Transverse colon (tissue), 4 donors: ENCODE measurements at regions not wholly inside any gene's neighbourhood (a gene's known extent, or its start where the extent isn't known, plus 50 kb on each side); places are given as distances from the start of the nearest gene placed in this dataset.

ENCODE experiments used
- DNase-seq: peaks from one replicate; pipeline ENCODE4 v3.0.0-alpha.2; 2019
- H3K27ac ChIP-seq, 4 donors: fragments of 200-600 bp; sonication (generic); 2 replicates each; pipeline ENCODE4 v1.5.1; 2016 to 2018; ENCODE audit warnings: inconsistent platforms in 4 of 4
- H3K27me3 ChIP-seq: fragments of 200-600 bp; sonication (generic); 2 replicates; pipeline ENCODE4 v1.5.1; 2017; ENCODE audit warnings: inconsistent platforms
- H3K36me3 ChIP-seq, 4 donors: fragments of 200-600 bp; sonication (generic); 2 replicates each; pipeline ENCODE4 v1.5.1; 2017 to 2019; ENCODE audit warnings: inconsistent platforms in 4 of 4
- H3K4me1 ChIP-seq, 4 donors: fragments of 200-600 bp; sonication (generic); 2 replicates each; pipeline ENCODE4 v1.5.1; 2017 to 2020; ENCODE audit warnings: inconsistent platforms in 4 of 4
- H3K4me3 ChIP-seq, 4 donors: fragments of 200-600 bp; sonication (generic); 1 replicate in 1 of 4; 2 replicates in 3 of 4; pipeline versions ENCODE4 v1.5.1 to v1.6.1; 2017 to 2019; ENCODE audit warnings: inconsistent platforms in 4 of 4
- H3K9me3 ChIP-seq, 2 donors: fragments of 200-600 bp; sonication (generic); 2 replicates each; pipeline ENCODE4 v1.5.1; 2017 to 2019; ENCODE audit warnings: inconsistent platforms in 2 of 2
- EP300 ChIP-seq: sonication (generic); formaldehyde crosslinking; IDR thresholded peaks from one replicate; pipeline ENCODE4 v1.6.1; 2017; ENCODE audit warnings: antibody characterized with exemption, low read depth
- POLR2A ChIP-seq: fragments of 450-650 bp; IDR thresholded peaks from one replicate; pipeline ENCODE4 v1.6.1; 2016; ENCODE audit warnings: antibody characterized with exemption, mild to moderate bottlenecking, moderate library complexity
- POLR2AphosphoS5 ChIP-seq, 3 donors: sonication (generic); formaldehyde crosslinking; IDR thresholded peaks; one replicate each; pipeline ENCODE4 v1.6.1; 2016; ENCODE audit warnings: antibody characterized with exemption in 3 of 3
- WGBS, 2 donors: methylation state at CpG; one replicate each; pipeline ENCODE4 v1.1.5; 2018; ENCODE audit warnings: low coverage in 1 of 2; 5-methylcytosine and 5-hydroxymethylcytosine counted together
- in situ Hi-C, 4 donors: fragments of 200-750 bp; cut with MboI; loops; one replicate each; pipeline versions ENCODE4 v1.15.0 to v1.15.1; 2017; ENCODE audit warnings: low sequenced_read_pairs in 3 of 4, low pct_ligation_motif_present in 1 of 4, low pct_unique_long_range_greater_than_20kb in 1 of 4
- intact Hi-C: fragments of 100-400 bp; cut with DNase I; formaldehyde crosslinking; loops from one replicate; pipeline ENCODE4 v1.15.1; 2023; ENCODE audit warnings: low total_unique reads
- TF ChIP-seq, protein P1 (sequence below), 5 experiments: fragments of 200-600 bp in 3 of 5; fragments of 450-650 bp in 2 of 5; sonication (generic) in 3 of 5; IDR thresholded peaks; 1 replicate in 2 of 5; 2 replicates in 3 of 5; pipeline ENCODE4 v1.5.1; 2016 to 2017; ENCODE audit warnings: antibody characterized with exemption in 5 of 5, inconsistent platforms in 3 of 5, mild to moderate bottlenecking in 2 of 5, moderate library complexity in 1 of 5

DNA sequence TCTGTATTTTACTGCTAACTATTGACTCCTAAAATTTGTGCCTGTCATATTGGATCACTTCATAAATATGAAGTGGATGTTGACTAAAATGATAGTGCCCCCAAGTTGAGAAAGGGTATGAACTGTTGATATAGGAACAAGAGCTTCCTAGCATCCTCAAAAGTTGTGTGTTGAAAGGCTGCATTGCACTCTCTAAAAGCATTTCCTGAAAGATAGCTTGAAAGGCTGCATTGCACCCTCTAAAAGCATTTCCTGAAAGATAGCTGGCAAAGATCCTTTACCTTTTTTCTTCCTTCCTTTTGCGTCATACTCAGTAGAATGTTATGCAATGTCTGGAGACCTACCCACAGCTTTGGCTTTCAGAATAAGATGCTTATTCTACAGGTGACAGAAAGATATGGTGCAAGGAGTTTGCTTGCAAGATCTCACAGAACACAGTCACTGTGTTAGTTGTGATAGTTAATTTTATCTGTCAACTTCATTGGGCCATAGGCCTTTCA is 274.6 kb upstream of the GALNTL6 start:
- H3K4me1 ChIP-seq: no peaks in the 10 kb centered on the region
- intact Hi-C loops: no loop called here

DNA sequence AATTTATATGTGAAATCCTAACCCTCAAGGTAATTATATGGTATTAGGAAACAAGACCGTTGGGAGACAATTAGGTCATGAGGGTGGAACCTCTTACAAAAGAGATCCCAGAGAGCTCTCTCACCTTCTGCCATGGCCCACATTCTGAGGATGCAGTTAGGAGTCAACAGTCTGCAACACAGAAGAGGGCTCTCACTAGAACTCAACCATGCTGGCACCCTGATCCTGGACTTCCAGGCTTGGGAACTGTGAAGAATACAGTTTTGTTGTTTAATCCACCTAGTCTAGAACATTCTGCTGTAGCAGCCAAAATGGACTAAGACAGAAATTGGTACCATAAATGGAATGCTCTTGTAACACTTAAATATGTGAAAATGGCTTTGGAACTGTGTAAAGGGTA is 278.8 kb upstream of the GALNTL6 start:
- WGBS, 2 donors: 40 to 54% methylated on average over 1 of the region's 1 CpG
- Histone ChIP-seq H3K4me1 (no peaks in the 10 kb centered on the region), H3K36me3 (no peaks in the 10 kb centered on the region), H3K27ac (no peak overlapping the region), H3K4me3 (no peak overlapping the region), H3K27me3 (no peaks in the 10 kb centered on the region), H3K9me3 (no peaks in the 10 kb centered on the region)
- TF ChIP-seq, protein P1, sequence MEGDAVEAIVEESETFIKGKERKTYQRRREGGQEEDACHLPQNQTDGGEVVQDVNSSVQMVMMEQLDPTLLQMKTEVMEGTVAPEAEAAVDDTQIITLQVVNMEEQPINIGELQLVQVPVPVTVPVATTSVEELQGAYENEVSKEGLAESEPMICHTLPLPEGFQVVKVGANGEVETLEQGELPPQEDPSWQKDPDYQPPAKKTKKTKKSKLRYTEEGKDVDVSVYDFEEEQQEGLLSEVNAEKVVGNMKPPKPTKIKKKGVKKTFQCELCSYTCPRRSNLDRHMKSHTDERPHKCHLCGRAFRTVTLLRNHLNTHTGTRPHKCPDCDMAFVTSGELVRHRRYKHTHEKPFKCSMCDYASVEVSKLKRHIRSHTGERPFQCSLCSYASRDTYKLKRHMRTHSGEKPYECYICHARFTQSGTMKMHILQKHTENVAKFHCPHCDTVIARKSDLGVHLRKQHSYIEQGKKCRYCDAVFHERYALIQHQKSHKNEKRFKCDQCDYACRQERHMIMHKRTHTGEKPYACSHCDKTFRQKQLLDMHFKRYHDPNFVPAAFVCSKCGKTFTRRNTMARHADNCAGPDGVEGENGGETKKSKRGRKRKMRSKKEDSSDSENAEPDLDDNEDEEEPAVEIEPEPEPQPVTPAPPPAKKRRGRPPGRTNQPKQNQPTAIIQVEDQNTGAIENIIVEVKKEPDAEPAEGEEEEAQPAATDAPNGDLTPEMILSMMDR (IDR thresholded peaks at IDR 0.05): no peak
- no peak for TF ChIP-seq POLR2AphosphoS5 (IDR thresholded peaks at IDR 0.05)
- no peak for TF ChIP-seq POLR2A
- TF ChIP-seq EP300: no peak
- intact Hi-C loops (loop anchor here (5.0 kb wide), 1 partner anchor 1022 kb away; no protein-coding TSS in a partner anchor), in situ Hi-C loops (no loop called here)
- DNase-seq: no peak

More for the DNA sequence above, 274.6 kb upstream of the GALNTL6 start:
- TF ChIP-seq POLR2AphosphoS5 (IDR thresholded peaks at IDR 0.05): no peak
- TF ChIP-seq EP300: no peak
- TF ChIP-seq POLR2A: no peak
- TF ChIP-seq, protein P1 (IDR thresholded peaks at IDR 0.05): no peak
- H3K9me3 ChIP-seq: no peaks in the 10 kb centered on the region
- no peaks in the 10 kb centered on the region for H3K27me3 ChIP-seq
- WGBS, 2 donors: 29 to 53% methylated on average over 1 of the region's 1 CpG
- no peak for DNase-seq
- in situ Hi-C loops: no loop called here
- no peaks in the 10 kb centered on the region for H3K36me3 ChIP-seq
- no peak overlapping the region for H3K4me3 ChIP-seq
- no peak overlapping the region for H3K27ac ChIP-seq

DNA sequence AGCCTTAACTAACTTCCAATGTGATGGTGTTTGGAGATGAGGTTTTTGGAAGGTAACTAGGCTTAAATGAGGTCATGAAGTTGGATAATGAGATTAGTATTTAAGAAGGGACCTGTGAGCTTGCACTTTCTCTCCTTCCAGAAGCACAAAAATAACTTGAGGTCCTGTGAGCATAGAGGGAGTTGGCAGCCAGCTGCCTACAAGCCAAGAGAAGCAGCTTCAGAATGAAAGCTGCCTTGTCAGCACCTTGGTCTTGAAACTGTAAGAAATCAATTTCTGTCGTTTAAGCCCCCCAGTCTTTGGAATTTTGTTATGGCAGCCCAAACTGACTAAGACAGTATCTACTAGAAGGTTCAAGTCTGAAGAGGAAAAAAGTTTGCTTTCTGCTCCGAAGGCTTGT is 280.2 kb upstream of the GALNTL6 start:
- Histone ChIP-seq H3K4me3 (no peak overlapping the region), H3K27me3 (no peaks in the 10 kb centered on the region), H3K4me1 (no peaks in the 10 kb centered on the region), H3K27ac (no peak overlapping the region), H3K36me3 (no peaks in the 10 kb centered on the region), H3K9me3 (no peaks in the 10 kb centered on the region)
- no peak for DNase-seq
- WGBS, 2 donors: 76 to 81% methylated on average over 2 of the region's 2 CpGs
- intact Hi-C loops (loop anchor here (5.0 kb wide), 1 partner anchor 1021 kb away; no protein-coding TSS in a partner anchor), in situ Hi-C loops (no loop called here)
- TF ChIP-seq POLR2AphosphoS5 (IDR thresholded peaks at IDR 0.05) (no peak), POLR2A (no peak), EP300 (no peak)
- TF ChIP-seq, protein P1 (IDR thresholded peaks at IDR 0.05): no peak

DNA sequence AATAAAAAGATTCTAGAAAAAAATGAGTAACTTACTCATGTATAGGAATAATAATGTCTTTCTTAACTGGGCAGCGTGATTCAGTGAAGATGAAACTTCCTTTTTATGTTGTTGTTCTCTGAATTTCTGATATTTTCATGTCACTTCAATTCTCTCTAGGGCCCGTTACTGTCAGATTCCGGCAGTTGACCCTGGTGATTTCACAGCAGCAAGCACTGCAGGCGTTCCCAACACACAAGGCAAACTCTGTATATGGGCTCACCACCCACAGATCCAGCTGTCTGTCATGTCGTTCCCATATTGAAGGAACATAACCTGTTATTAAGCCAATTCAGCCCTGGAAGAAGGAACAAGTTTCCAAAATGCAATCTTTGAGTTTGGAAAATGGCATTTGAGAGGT is 288.3 kb upstream of the GALNTL6 start:
- intact Hi-C loops: no loop called here
- 58 to 76% methylated on average over 4 to 5 of the region's 5 CpGs for WGBS, 2 donors
- no peak for TF ChIP-seq POLR2AphosphoS5 (IDR thresholded peaks at IDR 0.05)
- TF ChIP-seq EP300: no peak
- TF ChIP-seq, protein P1 (IDR thresholded peaks at IDR 0.05): no peak
- no peak for TF ChIP-seq POLR2A
- Histone ChIP-seq H3K36me3 (no peaks in the 10 kb centered on the region), H3K27ac (no peak overlapping the region), H3K9me3 (no peaks in the 10 kb centered on the region), H3K4me1 (no peaks in the 10 kb centered on the region), H3K27me3 (no peaks in the 10 kb centered on the region), H3K4me3 (no peak overlapping the region)
- in situ Hi-C loops: no loop called here
- no peak for DNase-seq
